Thyroid gland (tissue), 4 donors: ENCODE measurements at regions not wholly inside any gene's neighbourhood (a gene's known extent, or its start where the extent isn't known, plus 50 kb on each side); places are given as distances from the start of the nearest gene placed in this dataset.

ENCODE experiments used
- DNase-seq, 2 donors: peaks; one replicate each; pipeline ENCODE4 v3.0.0-alpha.2; 2019
- H3K27ac ChIP-seq, 3 donors: fragments of 200-600 bp; sonication (generic); 1 replicate in 2 of 3; 2 replicates in 1 of 3; pipeline ENCODE4 v1.5.1; 2016 to 2019; ENCODE audit warnings: mild to moderate bottlenecking in 1 of 3, moderate library complexity in 1 of 3
- H3K27me3 ChIP-seq: fragments of 200-600 bp; sonication (generic); one replicate; pipeline ENCODE4 v1.5.1; 2019
- H3K36me3 ChIP-seq, 2 donors: fragments of 200-600 bp; sonication (generic); one replicate each; pipeline ENCODE4 v1.5.1; 2016 to 2019
- H3K4me1 ChIP-seq, 2 donors: fragments of 200-600 bp; sonication (generic); one replicate each; pipeline ENCODE4 v1.5.1; 2017 to 2019
- H3K4me3 ChIP-seq, 3 donors: fragments of 200-600 bp; sonication (generic); replicated peaks in 1 of 3; 1 replicate in 2 of 3; 2 replicates in 1 of 3; pipeline ENCODE4 v1.5.1; 2016; ENCODE audit warnings: mild to moderate bottlenecking in 1 of 3
- H3K9me3 ChIP-seq: fragments of 200-600 bp; sonication (generic); one replicate; pipeline ENCODE4 v1.5.1; 2017
- POLR2A ChIP-seq, 2 donors: fragments of 450-650 bp; IDR thresholded peaks; one replicate each; pipeline ENCODE4 v1.6.1; 2017; ENCODE audit warnings: antibody characterized with exemption in 2 of 2, mild to moderate bottlenecking in 2 of 2, moderate library complexity in 1 of 2
- WGBS, 2 donors: methylation state at CpG; one replicate each; pipeline ENCODE4 v1.1.5; 2017; 5-methylcytosine and 5-hydroxymethylcytosine counted together
- intact Hi-C: fragments of 100-400 bp; cut with DNase I; formaldehyde crosslinking; loops from one replicate; pipeline ENCODE4 v1.15.1; 2023
- TF ChIP-seq, protein P1 (sequence below), 6 experiments: fragments of 200-600 bp in 3 of 6; fragments of 450-650 bp in 3 of 6; sonication (generic) in 3 of 6; IDR thresholded peaks; one replicate each; pipeline ENCODE4 v1.5.1; 2016 to 2019; ENCODE audit warnings: antibody characterized with exemption in 6 of 6, mild to moderate bottlenecking in 2 of 6, inconsistent platforms in 1 of 6, moderate library complexity in 1 of 6

DNA sequence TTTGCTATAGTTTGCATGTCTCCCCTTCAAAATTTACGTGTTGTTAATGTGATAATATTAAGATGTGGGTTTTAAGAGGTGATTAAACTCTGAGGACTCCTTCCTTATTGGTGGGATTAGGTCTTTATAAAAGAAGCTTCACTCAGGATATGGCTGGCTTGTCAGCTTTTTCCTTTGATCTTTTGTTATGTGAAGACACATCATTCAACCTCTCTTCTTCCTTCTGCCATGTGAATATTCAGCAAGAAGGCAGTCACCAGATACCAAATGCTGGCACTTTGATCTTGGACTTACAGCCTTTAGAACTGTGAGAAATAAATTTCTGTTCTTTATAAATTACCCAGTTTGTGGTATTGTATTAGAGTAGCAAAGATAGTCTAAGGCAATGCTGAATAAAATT, 855.9 kb upstream of the CDH10 start:
- no peaks in the 10 kb centered on the region for H3K4me1 ChIP-seq
- H3K27ac ChIP-seq, result no peak overlapping the region
- 56 to 63% methylated on average over 1 of the region's 1 CpG for WGBS, 2 donors
- DNase-seq, result no peak
- H3K4me3 ChIP-seq, result no peak overlapping the region
- intact Hi-C loops, result no loop called here
- no peaks in the 10 kb centered on the region for H3K27me3 ChIP-seq
- H3K9me3 ChIP-seq, result no peaks in the 10 kb centered on the region
- no peaks in the 10 kb centered on the region for H3K36me3 ChIP-seq
- TF ChIP-seq POLR2A (IDR thresholded peaks at IDR 0.05), result no peak
- TF ChIP-seq, protein P1, sequence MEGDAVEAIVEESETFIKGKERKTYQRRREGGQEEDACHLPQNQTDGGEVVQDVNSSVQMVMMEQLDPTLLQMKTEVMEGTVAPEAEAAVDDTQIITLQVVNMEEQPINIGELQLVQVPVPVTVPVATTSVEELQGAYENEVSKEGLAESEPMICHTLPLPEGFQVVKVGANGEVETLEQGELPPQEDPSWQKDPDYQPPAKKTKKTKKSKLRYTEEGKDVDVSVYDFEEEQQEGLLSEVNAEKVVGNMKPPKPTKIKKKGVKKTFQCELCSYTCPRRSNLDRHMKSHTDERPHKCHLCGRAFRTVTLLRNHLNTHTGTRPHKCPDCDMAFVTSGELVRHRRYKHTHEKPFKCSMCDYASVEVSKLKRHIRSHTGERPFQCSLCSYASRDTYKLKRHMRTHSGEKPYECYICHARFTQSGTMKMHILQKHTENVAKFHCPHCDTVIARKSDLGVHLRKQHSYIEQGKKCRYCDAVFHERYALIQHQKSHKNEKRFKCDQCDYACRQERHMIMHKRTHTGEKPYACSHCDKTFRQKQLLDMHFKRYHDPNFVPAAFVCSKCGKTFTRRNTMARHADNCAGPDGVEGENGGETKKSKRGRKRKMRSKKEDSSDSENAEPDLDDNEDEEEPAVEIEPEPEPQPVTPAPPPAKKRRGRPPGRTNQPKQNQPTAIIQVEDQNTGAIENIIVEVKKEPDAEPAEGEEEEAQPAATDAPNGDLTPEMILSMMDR (IDR thresholded peaks at IDR 0.05), result no peak

DNA sequence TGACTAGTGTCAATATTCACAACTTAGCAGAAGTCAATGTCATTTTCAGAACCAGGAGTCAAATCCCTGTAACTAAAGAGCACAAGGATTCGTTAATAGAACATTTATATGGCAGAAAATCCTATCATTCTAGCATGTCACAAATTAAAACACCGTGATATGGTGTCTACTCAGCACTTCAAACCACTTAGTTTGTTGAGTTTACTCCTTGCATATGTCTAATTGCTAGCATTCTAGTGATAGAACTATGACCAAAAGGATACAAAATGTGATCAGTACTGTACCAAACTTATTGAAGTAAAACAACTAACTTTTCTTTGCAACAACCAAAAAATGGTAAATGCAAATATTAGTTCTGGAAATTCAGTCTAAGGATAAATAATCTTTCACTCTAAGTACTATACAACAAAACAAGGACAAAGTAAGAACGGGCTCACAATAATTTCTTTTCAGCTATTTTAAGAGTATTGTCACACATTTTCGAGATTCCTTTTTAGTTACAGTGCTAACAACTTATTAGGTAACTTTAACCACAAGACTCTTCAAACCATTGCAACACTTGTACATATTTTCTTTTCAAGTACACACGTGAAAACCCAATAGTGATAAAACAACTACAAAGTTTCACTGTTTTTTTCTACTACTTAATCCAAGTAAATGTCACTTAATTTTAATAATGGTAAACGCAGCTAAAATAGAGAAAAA, 845.2 kb upstream of the CDH10 start:
- WGBS, 2 donors, result 70 to 74% methylated on average over 6 of the region's 6 CpGs
- no peak overlapping the region for H3K4me3 ChIP-seq
- no peaks in the 10 kb centered on the region for H3K27me3 ChIP-seq
- H3K9me3 ChIP-seq, result no peaks in the 10 kb centered on the region
- no peaks in the 10 kb centered on the region for H3K36me3 ChIP-seq
- no peak for DNase-seq
- TF ChIP-seq, protein P1 (IDR thresholded peaks at IDR 0.05), result no peak
- H3K4me1 ChIP-seq, result no peaks in the 10 kb centered on the region
- intact Hi-C loops, result no loop called here
- no peak overlapping the region for H3K27ac ChIP-seq

DNA sequence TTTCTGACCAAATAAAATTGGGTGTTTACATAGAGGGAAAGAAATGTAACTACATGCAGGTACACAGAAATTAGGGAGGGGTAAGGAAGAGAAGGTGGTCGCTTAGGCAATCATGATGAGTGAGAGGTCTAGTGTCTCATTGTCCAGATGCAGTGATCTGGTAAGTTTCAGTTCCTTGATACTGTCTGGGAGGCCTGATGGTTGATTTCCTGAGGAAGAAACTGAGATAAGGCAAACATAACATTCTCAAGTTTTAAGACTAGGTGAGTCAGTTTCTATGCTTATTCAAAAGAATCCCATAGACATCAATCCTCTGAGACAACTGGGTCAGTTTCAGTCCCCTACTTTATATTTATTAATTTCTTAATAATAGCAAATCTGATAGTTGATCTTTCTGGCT, 843.3 kb upstream of the CDH10 start:
- no peak for DNase-seq
- intact Hi-C loops, result no loop called here
- Histone ChIP-seq H3K9me3 (no peaks in the 10 kb centered on the region), H3K4me3 (no peak overlapping the region), H3K4me1 (no peaks in the 10 kb centered on the region), H3K27me3 (no peaks in the 10 kb centered on the region), H3K27ac (no peak overlapping the region), H3K36me3 (no peaks in the 10 kb centered on the region)
- TF ChIP-seq, protein P1 (IDR thresholded peaks at IDR 0.05), result no peak
- no peak for TF ChIP-seq POLR2A (IDR thresholded peaks at IDR 0.05)
- 73 to 76% methylated on average over 1 of the region's 1 CpG for WGBS, 2 donors

DNA sequence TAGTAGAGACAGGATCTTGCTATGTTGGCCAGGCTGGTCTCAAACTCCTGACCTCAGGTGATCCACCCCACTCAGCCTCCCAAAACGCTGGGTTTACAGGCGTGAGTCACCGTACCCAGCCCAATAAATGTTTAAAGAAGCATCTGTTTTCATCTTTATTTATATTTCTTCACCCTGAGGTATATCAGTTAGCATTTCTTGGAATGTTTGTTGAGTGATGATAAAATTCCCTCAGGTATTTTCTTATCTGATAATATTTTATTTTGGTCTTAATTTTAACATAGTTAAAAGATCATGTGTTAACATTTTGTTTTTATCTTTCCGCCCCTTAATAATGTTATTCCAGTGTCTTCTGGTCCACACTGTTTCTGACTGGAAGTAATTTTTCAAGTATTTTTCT, 839.6 kb upstream of the CDH10 start:
- TF ChIP-seq POLR2A (IDR thresholded peaks at IDR 0.05), result no peak
- TF ChIP-seq, protein P1 (IDR thresholded peaks at IDR 0.05), result no peak
- no peaks in the 10 kb centered on the region for H3K4me1 ChIP-seq
- H3K27me3 ChIP-seq, result no peaks in the 10 kb centered on the region
- intact Hi-C loops, result no loop called here
- no peak overlapping the region for H3K4me3 ChIP-seq
- no peaks in the 10 kb centered on the region for H3K36me3 ChIP-seq
- H3K27ac ChIP-seq, result no peak overlapping the region
- WGBS, 2 donors, result 89 to 93% methylated on average over 4 of the region's 4 CpGs
- no peak for DNase-seq
- no peaks in the 10 kb centered on the region for H3K9me3 ChIP-seq

DNA sequence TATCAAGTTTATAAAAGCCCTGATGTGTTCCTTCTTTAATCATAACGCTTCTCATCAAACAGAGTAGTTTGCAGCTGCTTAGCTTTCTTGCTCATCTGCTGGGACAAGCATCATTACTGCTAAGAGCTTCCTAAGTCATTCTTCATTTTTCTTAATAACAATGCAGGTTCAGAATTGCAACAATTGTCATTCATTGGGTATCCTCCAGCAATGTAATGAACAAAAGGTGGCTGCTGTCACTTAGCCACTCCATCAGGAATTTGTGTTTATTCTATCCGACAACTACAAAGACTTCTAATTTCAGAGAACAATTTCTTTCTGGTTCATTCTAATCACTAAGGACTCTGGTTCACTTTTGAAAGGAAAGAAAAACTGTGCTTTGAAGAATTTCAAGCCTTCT, 836.7 kb upstream of the CDH10 start:
- 53 to 60% methylated on average over 2 of the region's 2 CpGs for WGBS, 2 donors
- H3K4me3 ChIP-seq, result no peak overlapping the region
- no peaks in the 10 kb centered on the region for H3K9me3 ChIP-seq
- TF ChIP-seq, protein P1 (IDR thresholded peaks at IDR 0.05), result no peak
- TF ChIP-seq POLR2A (IDR thresholded peaks at IDR 0.05), result no peak
- H3K4me1 ChIP-seq, result no peaks in the 10 kb centered on the region
- intact Hi-C loops, result no loop called here
- H3K27me3 ChIP-seq, result no peaks in the 10 kb centered on the region
- no peaks in the 10 kb centered on the region for H3K36me3 ChIP-seq
- DNase-seq, result no peak
- no peak overlapping the region for H3K27ac ChIP-seq
